Neural cell (in vitro differentiated cells): ENCODE measurements at regions not wholly inside any gene's neighbourhood (a gene's known extent, or its start where the extent isn't known, plus 50 kb on each side); places are given as distances from the start of the nearest gene placed in this dataset.
"Not testable (repeated sequence)": the region's sequence is repeated elsewhere in the genome, so short reads cannot be mapped to it uniquely, and the experiment has no call there.

Experiments used
- H2AFZ ChIP-seq: fragments of 200-600, 300-800 bp; sonication (generic), shearing (Covaris generic); 2 replicates; pipeline ENCODE4 v1.6.0; 2014; ENCODE audit warnings: low read depth, mild to moderate bottlenecking, antibody characterized with exemption, low read length, moderate library complexity
- H3F3A ChIP-seq: fragments of 200-600 bp; shearing (Covaris generic); 2 replicates; pipeline ENCODE4 v1.6.1; 2016; ENCODE audit warnings: mild to moderate bottlenecking, moderate library complexity, mixed read lengths, antibody characterized with exemption, low read length; ENCODE audit not compliant: insufficient read depth, poor library complexity, severe bottlenecking
- H3K27ac ChIP-seq: fragments of 200-600, 300-800 bp; sonication (generic), shearing (Covaris generic); 2 replicates; pipeline ENCODE4 v1.5.1; 2014; ENCODE audit warnings: mild to moderate bottlenecking, low read length, moderate library complexity
- H3K27me3 ChIP-seq: fragments of 300-800, 200-600 bp; sonication (generic), shearing (Covaris generic); 2 replicates; pipeline ENCODE4 v1.6.0; 2014; ENCODE audit warnings: mild to moderate bottlenecking, low read depth, low read length, moderate library complexity; ENCODE audit not compliant: insufficient read depth
- H3K36me3 ChIP-seq: fragments of 300-800, 200-600 bp; sonication (generic), shearing (Covaris generic); 2 replicates; pipeline ENCODE4 v1.5.1; 2014; ENCODE audit warnings: mild to moderate bottlenecking, antibody characterized with exemption, low read length, moderate library complexity; ENCODE audit not compliant: insufficient read depth
- H3K4me2 ChIP-seq: fragments of 300-800, 200-600 bp; sonication (generic), shearing (Covaris generic); 2 replicates; pipeline ENCODE4 v1.6.0; 2014; ENCODE audit warnings: mild to moderate bottlenecking, low read length
- H3K4me3 ChIP-seq: fragments of 300-800, 200-600 bp; sonication (generic), shearing (Covaris generic); 2 replicates; pipeline ENCODE4 v1.5.1; 2014; ENCODE audit warnings: mild to moderate bottlenecking, low read length, moderate library complexity
- H3K79me2 ChIP-seq: fragments of 200-600 bp; shearing (Covaris generic); replicated peaks from 2 replicates; pipeline ENCODE4 v1.6.0; 2014; ENCODE audit warnings: mild to moderate bottlenecking, low read length, moderate library complexity; ENCODE audit not compliant: insufficient read depth
- H3K9ac ChIP-seq: fragments of 300-800, 200-600 bp; sonication (generic), shearing (Covaris generic); 2 replicates; pipeline ENCODE4 v1.6.1; 2016; ENCODE audit warnings: mild to moderate bottlenecking, low read length, mixed read lengths
- H3K9me2 ChIP-seq: fragments of 200-600 bp; shearing (Covaris generic); 2 replicates; pipeline ENCODE4 v1.6.1; 2016; ENCODE audit warnings: mild to moderate bottlenecking, low read length, mixed read lengths; ENCODE audit not compliant: insufficient read depth
- H3K9me3 ChIP-seq: fragments of 200-600, 300-800 bp; sonication (generic), shearing (Covaris generic); 2 replicates; pipeline ENCODE4 v1.6.1; 2016; ENCODE audit warnings: mild to moderate bottlenecking, mixed run types, low read length, moderate library complexity, mixed read lengths
- H4K20me1 ChIP-seq: fragments of 200-600 bp; shearing (Covaris generic); 2 replicates; pipeline ENCODE4 v1.6.1; 2016; ENCODE audit warnings: mild to moderate bottlenecking, mixed run types; ENCODE audit not compliant: insufficient read depth
- EP300 ChIP-seq: fragments of 450-650 bp; conservative IDR thresholded peaks from 2 replicates; pipeline ENCODE4 v1.6.1; 2014; ENCODE audit warnings: antibody characterized with exemption, mild to moderate bottlenecking, moderate library complexity; ENCODE audit not compliant: poor library complexity, severe bottlenecking
- EZH2 ChIP-seq: fragments of 200-600, 300-800 bp; shearing (Covaris generic), sonication (generic); IDR thresholded peaks from 2 replicates; pipeline ENCODE4 v1.6.1; 2014; ENCODE audit warnings: antibody characterized with exemption, low read length, borderline replicate concordance, mild to moderate bottlenecking; ENCODE audit not compliant: insufficient read depth, poor library complexity, severe bottlenecking
- MXI1 ChIP-seq: fragments of 450-650 bp; conservative IDR thresholded peaks from 2 replicates; pipeline ENCODE4 v1.6.1; 2014; ENCODE audit warnings: antibody characterized with exemption, mild to moderate bottlenecking; ENCODE audit not compliant: poor library complexity, severe bottlenecking
- POLR2AphosphoS5 ChIP-seq: IDR thresholded peaks from 2 replicates; pipeline ENCODE4 v1.6.1; 2012
- RAD21 ChIP-seq: fragments of 450-650 bp; conservative IDR thresholded peaks from 2 replicates; pipeline ENCODE4 v1.6.1; 2014; ENCODE audit warnings: antibody characterized with exemption, mild to moderate bottlenecking, moderate library complexity
- SMC3 ChIP-seq: fragments of 450-650 bp; conservative IDR thresholded peaks from 2 replicates; pipeline ENCODE4 v1.6.1; 2014; ENCODE audit warnings: antibody characterized with exemption, mild to moderate bottlenecking, moderate library complexity; ENCODE audit not compliant: poor library complexity
- TAF1 ChIP-seq: IDR thresholded peaks from 2 replicates; pipeline ENCODE4 v1.6.1; 2012; ENCODE audit warnings: low read depth
- TF ChIP-seq, protein P1 (sequence below): fragments of 450-650 bp; IDR thresholded peaks from 2 replicates; pipeline ENCODE4 v1.5.1; 2014; ENCODE audit warnings: antibody characterized with exemption, mild to moderate bottlenecking, moderate library complexity; ENCODE audit not compliant: poor library complexity, severe bottlenecking
- TF ChIP-seq, protein P2 (sequence below): IDR thresholded peaks from 2 replicates; pipeline ENCODE4 v1.6.1; 2012; ENCODE audit warnings: borderline replicate concordance

DNA sequence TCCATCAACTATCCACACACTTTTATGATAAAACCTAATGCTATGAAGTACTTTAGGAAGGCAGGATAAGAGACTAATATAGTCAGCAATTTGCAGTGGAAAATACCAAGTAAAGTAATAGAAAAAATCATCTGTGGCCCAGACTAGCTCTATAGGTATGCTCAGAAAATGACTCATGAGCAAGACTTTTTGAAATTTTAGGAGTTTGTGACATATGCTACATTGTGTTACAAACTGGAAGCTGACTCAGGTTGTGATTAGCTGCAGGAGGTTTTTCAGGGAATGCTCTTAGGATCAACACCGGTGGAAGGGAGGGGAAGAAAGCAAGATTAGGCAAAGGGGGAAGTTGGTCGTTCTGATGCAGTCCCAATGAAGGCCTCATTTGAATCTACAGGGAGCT is 56.1 kb downstream of the FEZF1 start:
- no peak overlapping the region for H3K9ac ChIP-seq
- H3K27ac ChIP-seq: no peak overlapping the region
- H3K79me2 ChIP-seq: no peaks in the 10 kb centered on the region
- H3K27me3 ChIP-seq: no peaks in the 10 kb centered on the region
- no peaks in the 10 kb centered on the region for H4K20me1 ChIP-seq
- no peak overlapping the region for H3K4me2 ChIP-seq
- no peaks in the 10 kb centered on the region for H3K9me3 ChIP-seq
- no peaks in the 10 kb centered on the region for H3K36me3 ChIP-seq
- no peaks in the 10 kb centered on the region for H3F3A ChIP-seq
- no peak for TF ChIP-seq RAD21
- no peak for TF ChIP-seq TAF1
- TF ChIP-seq SMC3: no peak
- no peak for TF ChIP-seq POLR2AphosphoS5
- no peak for TF ChIP-seq EZH2
- TF ChIP-seq, protein P1, sequence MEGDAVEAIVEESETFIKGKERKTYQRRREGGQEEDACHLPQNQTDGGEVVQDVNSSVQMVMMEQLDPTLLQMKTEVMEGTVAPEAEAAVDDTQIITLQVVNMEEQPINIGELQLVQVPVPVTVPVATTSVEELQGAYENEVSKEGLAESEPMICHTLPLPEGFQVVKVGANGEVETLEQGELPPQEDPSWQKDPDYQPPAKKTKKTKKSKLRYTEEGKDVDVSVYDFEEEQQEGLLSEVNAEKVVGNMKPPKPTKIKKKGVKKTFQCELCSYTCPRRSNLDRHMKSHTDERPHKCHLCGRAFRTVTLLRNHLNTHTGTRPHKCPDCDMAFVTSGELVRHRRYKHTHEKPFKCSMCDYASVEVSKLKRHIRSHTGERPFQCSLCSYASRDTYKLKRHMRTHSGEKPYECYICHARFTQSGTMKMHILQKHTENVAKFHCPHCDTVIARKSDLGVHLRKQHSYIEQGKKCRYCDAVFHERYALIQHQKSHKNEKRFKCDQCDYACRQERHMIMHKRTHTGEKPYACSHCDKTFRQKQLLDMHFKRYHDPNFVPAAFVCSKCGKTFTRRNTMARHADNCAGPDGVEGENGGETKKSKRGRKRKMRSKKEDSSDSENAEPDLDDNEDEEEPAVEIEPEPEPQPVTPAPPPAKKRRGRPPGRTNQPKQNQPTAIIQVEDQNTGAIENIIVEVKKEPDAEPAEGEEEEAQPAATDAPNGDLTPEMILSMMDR: no peak
- TF ChIP-seq, protein P2, sequence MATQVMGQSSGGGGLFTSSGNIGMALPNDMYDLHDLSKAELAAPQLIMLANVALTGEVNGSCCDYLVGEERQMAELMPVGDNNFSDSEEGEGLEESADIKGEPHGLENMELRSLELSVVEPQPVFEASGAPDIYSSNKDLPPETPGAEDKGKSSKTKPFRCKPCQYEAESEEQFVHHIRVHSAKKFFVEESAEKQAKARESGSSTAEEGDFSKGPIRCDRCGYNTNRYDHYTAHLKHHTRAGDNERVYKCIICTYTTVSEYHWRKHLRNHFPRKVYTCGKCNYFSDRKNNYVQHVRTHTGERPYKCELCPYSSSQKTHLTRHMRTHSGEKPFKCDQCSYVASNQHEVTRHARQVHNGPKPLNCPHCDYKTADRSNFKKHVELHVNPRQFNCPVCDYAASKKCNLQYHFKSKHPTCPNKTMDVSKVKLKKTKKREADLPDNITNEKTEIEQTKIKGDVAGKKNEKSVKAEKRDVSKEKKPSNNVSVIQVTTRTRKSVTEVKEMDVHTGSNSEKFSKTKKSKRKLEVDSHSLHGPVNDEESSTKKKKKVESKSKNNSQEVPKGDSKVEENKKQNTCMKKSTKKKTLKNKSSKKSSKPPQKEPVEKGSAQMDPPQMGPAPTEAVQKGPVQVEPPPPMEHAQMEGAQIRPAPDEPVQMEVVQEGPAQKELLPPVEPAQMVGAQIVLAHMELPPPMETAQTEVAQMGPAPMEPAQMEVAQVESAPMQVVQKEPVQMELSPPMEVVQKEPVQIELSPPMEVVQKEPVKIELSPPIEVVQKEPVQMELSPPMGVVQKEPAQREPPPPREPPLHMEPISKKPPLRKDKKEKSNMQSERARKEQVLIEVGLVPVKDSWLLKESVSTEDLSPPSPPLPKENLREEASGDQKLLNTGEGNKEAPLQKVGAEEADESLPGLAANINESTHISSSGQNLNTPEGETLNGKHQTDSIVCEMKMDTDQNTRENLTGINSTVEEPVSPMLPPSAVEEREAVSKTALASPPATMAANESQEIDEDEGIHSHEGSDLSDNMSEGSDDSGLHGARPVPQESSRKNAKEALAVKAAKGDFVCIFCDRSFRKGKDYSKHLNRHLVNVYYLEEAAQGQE: no peak
- TF ChIP-seq MXI1: no peak
- TF ChIP-seq EP300: no peak
- H3K9me2 ChIP-seq: no peaks in the 10 kb centered on the region
- H3K4me3 ChIP-seq: no peak overlapping the region
- H2AFZ ChIP-seq: no peak overlapping the region

DNA sequence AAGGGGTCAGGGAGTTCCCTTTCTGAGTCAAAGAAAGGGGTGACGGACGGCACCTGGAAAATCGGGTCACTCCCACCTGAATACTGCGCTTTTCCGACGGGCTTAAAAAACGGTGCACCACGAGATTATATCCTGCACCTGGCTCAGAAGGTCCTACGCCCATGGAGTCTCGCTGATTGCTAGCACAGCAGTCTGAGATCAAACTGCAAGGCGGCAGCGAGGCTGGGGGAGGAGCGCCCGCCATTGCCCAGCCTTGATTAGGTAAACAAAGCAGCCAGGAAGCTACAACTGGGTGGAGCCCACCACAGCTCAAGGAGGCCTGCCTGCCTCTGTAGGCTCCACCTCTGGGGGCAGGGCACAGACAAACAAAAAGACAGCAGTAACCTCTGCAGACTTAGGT is 65.8 kb downstream of the FEZF1 start:
- H3K9me3 ChIP-seq, H3K9me2 ChIP-seq, H3K27ac ChIP-seq, H3F3A ChIP-seq, H3K36me3 ChIP-seq, H3K4me3 ChIP-seq, H3K4me2 ChIP-seq, H3K79me2 ChIP-seq, H3K9ac ChIP-seq, H3K27me3 ChIP-seq, H4K20me1 ChIP-seq, H2AFZ ChIP-seq: not testable (repeated sequence)

DNA sequence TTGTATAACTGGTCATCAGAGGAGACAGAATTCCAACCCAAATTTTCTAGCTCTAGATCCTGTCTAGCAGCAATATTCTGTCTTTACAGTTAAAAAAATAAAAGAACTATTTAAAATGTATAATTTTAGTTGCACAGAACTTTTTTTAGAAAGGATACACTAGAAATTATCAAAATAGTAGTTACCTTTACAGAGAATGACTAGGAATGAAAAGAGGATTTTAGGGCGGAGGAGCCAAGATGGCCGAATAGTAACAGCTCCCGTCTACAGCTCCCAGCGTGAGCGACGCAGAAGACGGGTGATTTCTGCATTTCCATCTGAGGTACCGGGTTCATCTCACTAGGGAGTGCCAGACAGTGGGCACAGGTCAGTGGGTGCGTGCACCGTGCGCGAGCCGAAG is 66.3 kb downstream of the FEZF1 start:
- not testable (repeated sequence) for H3K9me2 ChIP-seq, H3K4me2 ChIP-seq, H3K27ac ChIP-seq, H3K9ac ChIP-seq, H3K9me3 ChIP-seq, H3K79me2 ChIP-seq, H3K36me3 ChIP-seq, H4K20me1 ChIP-seq, H3F3A ChIP-seq, H3K4me3 ChIP-seq, H3K27me3 ChIP-seq, H2AFZ ChIP-seq
